Gastroesophageal sphincter (tissue), 3 donors: ENCODE measurements at regions not wholly inside any gene's neighbourhood (a gene's known extent, or its start where the extent isn't known, plus 50 kb on each side); places are given as distances from the start of the nearest gene placed in this dataset.

Experiments used
- CTCF ChIP-seq, 4 experiments: fragments of 200-600 bp in 2 of 4; fragments of 450-650 bp in 2 of 4; sonication (generic) in 1 of 4; IDR thresholded peaks; one replicate each; pipeline ENCODE4 v1.5.1; 2017 to 2019; ENCODE audit warnings: antibody characterized with exemption in 4 of 4, mild to moderate bottlenecking in 2 of 4, moderate library complexity in 2 of 4
- EP300 ChIP-seq: sonication (generic); formaldehyde crosslinking; IDR thresholded peaks from one replicate; pipeline ENCODE4 v1.6.1; 2017; ENCODE audit warnings: antibody characterized with exemption, mild to moderate bottlenecking
- POLR2A ChIP-seq, 2 donors: fragments of 450-650 bp; IDR thresholded peaks; one replicate each; pipeline ENCODE4 v1.6.1; 2017; ENCODE audit warnings: antibody characterized with exemption in 2 of 2, mild to moderate bottlenecking in 2 of 2, moderate library complexity in 1 of 2
- POLR2AphosphoS5 ChIP-seq: sonication (generic); formaldehyde crosslinking; IDR thresholded peaks from one replicate; pipeline ENCODE4 v1.6.1; 2017; ENCODE audit warnings: antibody characterized with exemption

GRCh38 chr20:60529149-60529548 lies 570.9 kb downstream of the CDH26 start:
- TF ChIP-seq CTCF (IDR thresholded peaks at IDR 0.05) (no peak), POLR2AphosphoS5 (no peak), POLR2A (IDR thresholded peaks at IDR 0.05) (no peak), EP300 (no peak)
